ENCODE measurements at regions not wholly inside any gene's neighbourhood (a gene's known extent, or its start where the extent isn't known, plus 50 kb on each side); places are given as distances from the start of the nearest gene placed in this dataset.
"Not testable (repeated sequence)": the region's sequence is repeated elsewhere in the genome, so short reads cannot be mapped to it uniquely, and the experiment has no call there.

DNA sequence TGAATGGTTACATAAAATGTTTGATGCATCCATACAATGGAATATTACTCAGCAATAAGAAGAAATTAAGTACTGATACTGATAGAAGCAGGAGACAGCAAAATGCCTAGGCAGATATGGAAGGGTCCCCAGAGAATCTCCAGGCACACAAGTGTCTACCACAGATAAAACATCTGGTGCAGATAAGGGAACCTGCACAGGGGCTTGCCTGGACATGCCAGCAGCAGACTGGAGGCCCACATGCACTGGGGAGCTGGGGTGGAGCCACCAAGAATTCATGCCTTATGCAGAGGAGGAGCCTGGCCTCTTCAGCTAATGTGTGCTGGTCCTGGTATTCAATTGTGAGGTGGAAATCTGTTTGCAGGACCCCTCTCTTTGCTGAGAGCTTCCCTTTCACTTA lies 129.2 kb upstream of the CTSV start:
- peaks cover 2 to 58% (median 16%) of the 10 kb centered on the region in 4 experiments; a peak in 7 of 8 replicates for H3K36me3 ChIP-seq (ENCODE audit: control insufficient read depth in 2 of 4, insufficient read depth in 4 of 4, low read length in 3 of 4)
- H4K8ac ChIP-seq (ENCODE audit: extremely low read depth, insufficient read depth, low read length); H4K20me1 ChIP-seq (replicated peaks in 1 of 2; ENCODE audit: control insufficient read depth in 1 of 2, insufficient read depth in 2 of 2, low read length in 2 of 2); H3K4me3 ChIP-seq (ENCODE audit: extremely low read depth in 1 of 4, insufficient read depth in 2 of 4, low read depth in 3 of 4, low read length in 4 of 4); H2AFZ ChIP-seq (ENCODE audit: low read length); H2BK15ac ChIP-seq (ENCODE audit: low read length); DNase-seq (ENCODE audit: low read depth in 1 of 2, low spot score in 2 of 2); H3K27ac ChIP-seq (ENCODE audit: low read depth, low read length); H3K4me1 ChIP-seq (replicated peaks in 1 of 4; ENCODE audit: control insufficient read depth in 3 of 4, insufficient read depth in 4 of 4, low read length in 3 of 4); H2BK120ac ChIP-seq (replicated peaks; ENCODE audit: low read depth, low read length); H3K4ac ChIP-seq (replicated peaks; ENCODE audit: insufficient read length, low read depth, low read length); H3K14ac ChIP-seq (ENCODE audit: insufficient read length); H4K91ac ChIP-seq (replicated peaks; ENCODE audit: insufficient read length, low read length); H3K56ac ChIP-seq (replicated peaks; ENCODE audit: insufficient read length, low read depth, low read length); H3K23me2 ChIP-seq (ENCODE audit: low read depth, low read length); H2BK12ac ChIP-seq (ENCODE audit: low read depth, low read length); H3K79me2 ChIP-seq (ENCODE audit: control insufficient read depth in 1 of 2, insufficient read depth in 2 of 2, low read length in 2 of 2); H4K5ac ChIP-seq (ENCODE audit: insufficient read length, low read depth, low read length); H2BK20ac ChIP-seq (ENCODE audit: low read length); H2AK5ac ChIP-seq (ENCODE audit: low read depth, low read length); POLR2A ChIA-PET (ENCODE audit: partially characterized antibody); H3K27me3 ChIP-seq (replicated peaks in 1 of 4; ENCODE audit: control insufficient read depth in 3 of 4, extremely low read depth in 1 of 4, insufficient read depth in 3 of 4, low read length in 3 of 4); H3K79me1 ChIP-seq (ENCODE audit: low read depth, low read length); H3K4me2 ChIP-seq (ENCODE audit: insufficient read depth in 1 of 2, low read depth in 2 of 2, low read length in 2 of 2); FAIRE-seq; H3K9me3 ChIP-seq (ENCODE audit: insufficient read depth in 2 of 2, low read depth in 1 of 2, low read length in 1 of 2); H3K18ac ChIP-seq (ENCODE audit: extremely low read depth, low read length); CTCF ChIA-PET (ENCODE audit: partially characterized antibody); H3K9ac ChIP-seq (replicated peaks in 1 of 4; ENCODE audit: extremely low read depth in 1 of 4, low read depth in 3 of 4, low read length in 3 of 4); H3K23ac ChIP-seq (ENCODE audit: insufficient read length): not testable (repeated sequence)
- TF ChIP-seq POLR2A (IDR thresholded peaks at IDR 0.05; ENCODE audit: control extremely low read depth in 1 of 2, low read depth in 2 of 2, low read length in 2 of 2): peak in 1 of 2 experiments; percentile 39; a peak in 1 of 3 replicates
- peak overlapping the region; percentile 87; the same call in 1 of the 2 replicates for H2BK5ac ChIP-seq (ENCODE audit: low read depth, low read length)

DNA sequence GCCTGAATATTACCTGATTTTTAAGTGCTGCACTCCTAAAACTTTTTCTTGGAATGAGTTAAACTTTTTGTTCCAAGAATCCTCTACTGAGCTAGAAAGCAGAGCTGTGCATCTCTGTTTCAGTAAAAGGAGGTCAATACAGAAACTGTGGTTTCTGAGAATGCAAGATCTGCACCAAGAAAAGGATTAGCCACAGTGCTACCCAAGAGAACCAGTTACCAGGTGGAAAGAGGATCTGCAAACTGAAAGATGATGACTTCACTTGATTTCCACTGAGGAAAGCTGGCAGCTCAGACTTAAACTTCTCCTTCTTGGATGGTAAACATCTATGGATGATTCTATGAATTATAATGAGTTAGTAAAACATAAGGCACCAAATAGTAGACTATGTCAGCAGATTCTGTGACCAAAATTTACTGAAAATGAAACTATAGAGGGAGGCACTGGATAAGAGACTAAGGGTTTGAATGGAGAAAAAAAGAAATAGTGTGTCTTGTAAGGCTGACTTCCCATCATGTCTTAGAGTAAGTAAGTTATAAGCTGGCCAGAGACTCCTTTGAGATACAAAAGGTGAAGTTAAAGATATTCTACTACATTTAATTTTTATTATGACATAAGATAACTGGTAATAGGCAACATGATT lies 127.7 kb upstream of the CTSV start:
- H3K9me3 ChIP-seq (ENCODE audit: insufficient read depth in 2 of 2, low read depth in 1 of 2, low read length in 1 of 2); CTCF ChIA-PET (ENCODE audit: partially characterized antibody); H4K91ac ChIP-seq (replicated peaks; ENCODE audit: insufficient read length, low read length); H2BK12ac ChIP-seq (ENCODE audit: low read depth, low read length); H3K23me2 ChIP-seq (ENCODE audit: low read depth, low read length); H2AK5ac ChIP-seq (ENCODE audit: low read depth, low read length); H3K79me2 ChIP-seq (ENCODE audit: control insufficient read depth in 1 of 2, insufficient read depth in 2 of 2, low read length in 2 of 2); H3K4me2 ChIP-seq (ENCODE audit: insufficient read depth in 1 of 2, low read depth in 2 of 2, low read length in 2 of 2); H3K23ac ChIP-seq (ENCODE audit: insufficient read length); FAIRE-seq; DNase-seq (ENCODE audit: low read depth in 1 of 2, low spot score in 2 of 2); H3K4me3 ChIP-seq (ENCODE audit: extremely low read depth in 1 of 4, insufficient read depth in 2 of 4, low read depth in 3 of 4, low read length in 4 of 4); H4K8ac ChIP-seq (ENCODE audit: extremely low read depth, insufficient read depth, low read length); H2BK120ac ChIP-seq (replicated peaks; ENCODE audit: low read depth, low read length); H3K79me1 ChIP-seq (ENCODE audit: low read depth, low read length); H2BK15ac ChIP-seq (ENCODE audit: low read length); H3K27ac ChIP-seq (ENCODE audit: low read depth, low read length); H3K4me1 ChIP-seq (replicated peaks in 1 of 4; ENCODE audit: control insufficient read depth in 3 of 4, insufficient read depth in 4 of 4, low read length in 3 of 4); H2AFZ ChIP-seq (ENCODE audit: low read length); H2BK20ac ChIP-seq (ENCODE audit: low read length); H2BK5ac ChIP-seq (ENCODE audit: low read depth, low read length); H3K18ac ChIP-seq (ENCODE audit: extremely low read depth, low read length); H3K14ac ChIP-seq (ENCODE audit: insufficient read length); H3K4ac ChIP-seq (replicated peaks; ENCODE audit: insufficient read length, low read depth, low read length); H4K20me1 ChIP-seq (replicated peaks in 1 of 2; ENCODE audit: control insufficient read depth in 1 of 2, insufficient read depth in 2 of 2, low read length in 2 of 2); H3K9ac ChIP-seq (replicated peaks in 1 of 4; ENCODE audit: extremely low read depth in 1 of 4, low read depth in 3 of 4, low read length in 3 of 4); H3K27me3 ChIP-seq (replicated peaks in 1 of 4; ENCODE audit: control insufficient read depth in 3 of 4, extremely low read depth in 1 of 4, insufficient read depth in 3 of 4, low read length in 3 of 4); H3K56ac ChIP-seq (replicated peaks; ENCODE audit: insufficient read length, low read depth, low read length); H4K5ac ChIP-seq (ENCODE audit: insufficient read length, low read depth, low read length): not testable (repeated sequence)
- peaks cover 2 to 51% (median 14%) of the 10 kb centered on the region in 4 experiments; a peak in 7 of 8 replicates for H3K36me3 ChIP-seq (ENCODE audit: control insufficient read depth in 2 of 4, insufficient read depth in 4 of 4, low read length in 3 of 4)
- POLR2A ChIA-PET (ENCODE audit: partially characterized antibody): interaction anchor here (1.8 kb wide), 1 partner anchor 14 kb away, joined by 4 read pairs; no protein-coding TSS in a partner anchor

All from H1 (cell line).